ENCODE measurements at regions not wholly inside any gene's neighbourhood (a gene's known extent, or its start where the extent isn't known, plus 50 kb on each side); places are given as distances from the start of the nearest gene placed in this dataset.

DNA sequence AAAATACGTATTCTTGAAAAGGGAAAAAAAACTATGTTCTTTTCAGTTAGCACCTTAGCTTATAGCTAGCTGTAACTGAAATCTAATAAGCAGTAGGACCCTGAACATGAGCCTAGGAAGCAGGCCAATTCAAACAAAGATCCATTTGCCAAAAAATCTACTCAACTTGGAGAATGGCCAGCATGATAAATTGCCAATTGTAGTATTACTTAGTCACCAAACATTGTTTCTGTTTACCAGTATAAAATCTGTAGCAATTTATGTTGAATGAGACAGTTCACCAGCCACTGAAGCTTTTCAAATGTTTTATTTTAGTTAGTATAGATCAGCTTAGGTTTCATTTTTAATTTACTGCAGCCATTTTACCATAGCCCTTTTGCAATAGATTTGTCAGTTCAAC lies 323.6 kb upstream of the DIPK2B start:
- TF ChIP-seq, protein P1, sequence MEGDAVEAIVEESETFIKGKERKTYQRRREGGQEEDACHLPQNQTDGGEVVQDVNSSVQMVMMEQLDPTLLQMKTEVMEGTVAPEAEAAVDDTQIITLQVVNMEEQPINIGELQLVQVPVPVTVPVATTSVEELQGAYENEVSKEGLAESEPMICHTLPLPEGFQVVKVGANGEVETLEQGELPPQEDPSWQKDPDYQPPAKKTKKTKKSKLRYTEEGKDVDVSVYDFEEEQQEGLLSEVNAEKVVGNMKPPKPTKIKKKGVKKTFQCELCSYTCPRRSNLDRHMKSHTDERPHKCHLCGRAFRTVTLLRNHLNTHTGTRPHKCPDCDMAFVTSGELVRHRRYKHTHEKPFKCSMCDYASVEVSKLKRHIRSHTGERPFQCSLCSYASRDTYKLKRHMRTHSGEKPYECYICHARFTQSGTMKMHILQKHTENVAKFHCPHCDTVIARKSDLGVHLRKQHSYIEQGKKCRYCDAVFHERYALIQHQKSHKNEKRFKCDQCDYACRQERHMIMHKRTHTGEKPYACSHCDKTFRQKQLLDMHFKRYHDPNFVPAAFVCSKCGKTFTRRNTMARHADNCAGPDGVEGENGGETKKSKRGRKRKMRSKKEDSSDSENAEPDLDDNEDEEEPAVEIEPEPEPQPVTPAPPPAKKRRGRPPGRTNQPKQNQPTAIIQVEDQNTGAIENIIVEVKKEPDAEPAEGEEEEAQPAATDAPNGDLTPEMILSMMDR (IDR thresholded peaks at IDR 0.05): no peak
- TF ChIP-seq ZFX (IDR thresholded peaks at IDR 0.05; ENCODE audit: borderline replicate concordance): no peak
